Cardiac muscle cell (in vitro differentiated cells and primary cell): ENCODE measurements at regions not wholly inside any gene's neighbourhood (a gene's known extent, or its start where the extent isn't known, plus 50 kb on each side); places are given as distances from the start of the nearest gene placed in this dataset.

Source experiments
- DNase-seq, 2 donors: peaks; one replicate each; pipeline versions ENCODE4 v3.0.0 to v3.0.0-alpha.2; 2010 to 2017; ENCODE audit warnings: low read depth in 1 of 2, low spot score in 1 of 2
- H3K27ac ChIP-seq: fragments of 200-600 bp; sonication (generic); 2 replicates; pipeline ENCODE4 v1.5.1; 2016
- H3K27me3 ChIP-seq: fragments of 200-600 bp; sonication (generic); 2 replicates; pipeline ENCODE4 v1.6.0; 2016; ENCODE audit warnings: control low read depth
- H3K36me3 ChIP-seq: fragments of 200-600 bp; sonication (generic); 2 replicates; pipeline ENCODE4 v1.5.1; 2016; ENCODE audit warnings: control low read depth
- H3K4me1 ChIP-seq: fragments of 200-600 bp; sonication (generic); 2 replicates; pipeline ENCODE4 v1.8.1; 2017; ENCODE audit warnings: low read depth, mild to moderate bottlenecking, mixed run types
- H3K4me3 ChIP-seq: fragments of 200-600 bp; sonication (generic); 2 replicates; pipeline ENCODE4 v1.5.1; 2016; ENCODE audit warnings: mild to moderate bottlenecking
- H3K9me3 ChIP-seq: fragments of 200-600 bp; sonication (generic); 2 replicates; pipeline ENCODE4 v1.5.1; 2017; ENCODE audit warnings: low read depth, mild to moderate bottlenecking, control low read depth
- CTCF ChIP-seq: IDR thresholded peaks from 2 replicates; pipeline ENCODE4 v1.5.1; 2012; ENCODE audit warnings: low read depth, mild to moderate bottlenecking, low read length

GRCh38 chr6:168735268-168735949 lies 294.4 kb downstream of the SMOC2 start:
- peak in 1 of 2 donors; percentile 36 for DNase-seq
- Histone ChIP-seq H3K4me3 (no peak overlapping the region), H3K4me1 (peaks cover 8% of the 10 kb centered on the region), H3K36me3 (no peaks in the 10 kb centered on the region), H3K27ac (no peak overlapping the region), H3K9me3 (no peaks in the 10 kb centered on the region), H3K27me3 (no peaks in the 10 kb centered on the region)
- no peak for TF ChIP-seq CTCF

GRCh38 chr6:168734523-168734922 lies 293.5 kb downstream of the SMOC2 start:
- H3K27ac ChIP-seq, result no peak overlapping the region
- peaks cover 4% of the 10 kb centered on the region for H3K27me3 ChIP-seq
- no peak for DNase-seq

GRCh38 chr6:168732676-168733075 lies 291.7 kb downstream of the SMOC2 start:
- H3K9me3 ChIP-seq, result no peaks in the 10 kb centered on the region
- peaks cover 4% of the 10 kb centered on the region for H3K27me3 ChIP-seq
- DNase-seq, result no peak
- H3K4me1 ChIP-seq, result peaks cover 8% of the 10 kb centered on the region
- H3K4me3 ChIP-seq, result no peak overlapping the region
- H3K27ac ChIP-seq, result no peak overlapping the region
- no peaks in the 10 kb centered on the region for H3K36me3 ChIP-seq
- no peak for TF ChIP-seq CTCF

More at GRCh38 chr6:168734523-168734922, 293.5 kb downstream of the SMOC2 start:
- H3K36me3 ChIP-seq, result no peaks in the 10 kb centered on the region
- TF ChIP-seq CTCF, result no peak
- H3K4me1 ChIP-seq, result peaks cover 8% of the 10 kb centered on the region
- H3K9me3 ChIP-seq, result no peaks in the 10 kb centered on the region
- no peak overlapping the region for H3K4me3 ChIP-seq

- H3K27me3 ChIP-seq, result peaks cover 4% of the 10 kb centered on the region
- no peaks in the 10 kb centered on the region for H3K9me3 ChIP-seq
- H3K4me1 ChIP-seq, result peaks cover 8% of the 10 kb centered on the region
- H3K36me3 ChIP-seq, result no peaks in the 10 kb centered on the region
- TF ChIP-seq CTCF, result no peak
- no peak overlapping the region for H3K27ac ChIP-seq
- DNase-seq, result no peak
- no peak overlapping the region for H3K4me3 ChIP-seq
Measured at GRCh38 chr6:168730931-168731716, 290.1 kb downstream of the SMOC2 start.

- DNase-seq, result no peak
- H3K27me3 ChIP-seq, result peaks cover 4% of the 10 kb centered on the region
- no peaks in the 10 kb centered on the region for H3K4me1 ChIP-seq
- no peak overlapping the region for H3K27ac ChIP-seq
- H3K36me3 ChIP-seq, result no peaks in the 10 kb centered on the region
- no peak overlapping the region for H3K4me3 ChIP-seq
- no peaks in the 10 kb centered on the region for H3K9me3 ChIP-seq
- no peak for TF ChIP-seq CTCF
Measured at GRCh38 chr6:168728056-168728455, 287.1 kb downstream of the SMOC2 start.
